Neuronal stem cell (in vitro differentiated cells): ENCODE measurements at regions not wholly inside any gene's neighbourhood (a gene's known extent, or its start where the extent isn't known, plus 50 kb on each side); places are given as distances from the start of the nearest gene placed in this dataset.
A peak's percentile ranks its signal among the peaks of the same experiment; 100 is the strongest.

ENCODE experiments used
- DNase-seq: peaks from one replicate; pipeline ENCODE4 v3.0.0-alpha.2; 2013; ENCODE audit warnings: low spot score
- H2AFZ ChIP-seq: one replicate; pipeline ENCODE4 v1.6.1; 2013; ENCODE audit warnings: mild to moderate bottlenecking, low read length, inconsistent platforms
- H2AK5ac ChIP-seq: 2 replicates; pipeline ENCODE4 v1.6.1; 2013; ENCODE audit warnings: low read depth, mild to moderate bottlenecking, inconsistent platforms, low read length, moderate library complexity, mixed read lengths
- H2BK120ac ChIP-seq: 2 replicates; pipeline ENCODE4 v1.6.1; 2013; ENCODE audit warnings: low read depth, mild to moderate bottlenecking, inconsistent platforms, low read length, moderate library complexity, mixed read lengths
- H2BK12ac ChIP-seq: one replicate; pipeline ENCODE4 v1.6.1; 2013; ENCODE audit warnings: low read length, inconsistent platforms
- H2BK15ac ChIP-seq: 2 replicates; pipeline ENCODE4 v1.6.1; 2013; ENCODE audit warnings: mild to moderate bottlenecking, low read length, inconsistent platforms, mixed read lengths
- H2BK5ac ChIP-seq: one replicate; pipeline ENCODE4 v1.6.1; 2013; ENCODE audit warnings: inconsistent platforms, mild to moderate bottlenecking, low read length, moderate library complexity
- H3K14ac ChIP-seq: one replicate; pipeline ENCODE4 v1.6.1; 2013; ENCODE audit warnings: low read length, inconsistent platforms
- H3K18ac ChIP-seq: 2 replicates; pipeline ENCODE4 v1.6.1; 2013; ENCODE audit warnings: low read length, inconsistent platforms
- H3K23ac ChIP-seq: 2 replicates; pipeline ENCODE4 v1.6.1; 2013; ENCODE audit warnings: low read depth, mild to moderate bottlenecking, mixed read lengths, low read length, inconsistent platforms; ENCODE audit not compliant: poor library complexity
- H3K27ac ChIP-seq: replicated peaks from 3 replicates; pipeline ENCODE4 v1.5.1; 2013; ENCODE audit warnings: low read length, inconsistent platforms
- H3K27me3 ChIP-seq, 3 experiments: 2 replicates each; pipeline ENCODE4 v1.6.1; 2013; ENCODE audit warnings: low read length in 3 of 3, mild to moderate bottlenecking in 2 of 3, inconsistent platforms in 1 of 3, low read depth in 1 of 3, mixed read lengths in 1 of 3, moderate library complexity in 1 of 3; ENCODE audit not compliant: control insufficient read depth in 3 of 3, insufficient read depth in 3 of 3
- H3K36me3 ChIP-seq, 2 donors: replicated peaks in 1 of 2; 2 replicates each; pipeline ENCODE4 v1.6.1; 2013; ENCODE audit warnings: low read length in 2 of 2; ENCODE audit not compliant: control insufficient read depth in 2 of 2, insufficient read depth in 2 of 2
- H3K4ac ChIP-seq: 2 replicates; pipeline ENCODE4 v1.6.1; 2013; ENCODE audit warnings: inconsistent platforms, mild to moderate bottlenecking, low read length, moderate library complexity
- H3K4me1 ChIP-seq, 2 donors: 1 replicate in 1 of 2; 2 replicates in 1 of 2; pipeline ENCODE4 v1.6.1; 2013; ENCODE audit warnings: low read length in 2 of 2, low read depth in 1 of 2; ENCODE audit not compliant: control insufficient read depth in 2 of 2, insufficient read depth in 1 of 2
- H3K4me2 ChIP-seq: one replicate; pipeline ENCODE4 v1.6.1; 2013; ENCODE audit warnings: mild to moderate bottlenecking, low read length, inconsistent platforms; ENCODE audit not compliant: insufficient read depth, poor library complexity, severe bottlenecking
- H3K4me3 ChIP-seq, 2 donors: 2 replicates each; pipeline ENCODE4 v1.5.1; 2013; ENCODE audit warnings: low read length in 2 of 2, mild to moderate bottlenecking in 2 of 2, inconsistent platforms in 1 of 2, moderate library complexity in 1 of 2
- H3K79me1 ChIP-seq: one replicate; pipeline ENCODE4 v1.6.1; 2013; ENCODE audit warnings: low read depth, mild to moderate bottlenecking, inconsistent platforms, low read length, moderate library complexity
- H3K9ac ChIP-seq: one replicate; pipeline ENCODE4 v1.6.1; 2013; ENCODE audit warnings: mild to moderate bottlenecking, low read depth, low read length, inconsistent platforms; ENCODE audit not compliant: poor library complexity
- H3K9me3 ChIP-seq, 2 donors: replicated peaks in 1 of 2; 2 replicates each; pipeline versions ENCODE3 to v1.6.1; 2013; ENCODE audit warnings: low read length in 2 of 2, mild to moderate bottlenecking in 2 of 2, inconsistent platforms in 1 of 2, low read depth in 1 of 2, mixed read lengths in 1 of 2, moderate library complexity in 1 of 2; ENCODE audit not compliant: control insufficient read depth in 2 of 2, insufficient read depth in 1 of 2
- H4K8ac ChIP-seq: one replicate; pipeline ENCODE4 v1.6.1; 2013; ENCODE audit warnings: low read depth, mild to moderate bottlenecking, inconsistent platforms, low read length, moderate library complexity
- H4K91ac ChIP-seq: one replicate; pipeline ENCODE4 v1.6.1; 2013; ENCODE audit warnings: low read length, low read depth, mild to moderate bottlenecking, inconsistent platforms; ENCODE audit not compliant: poor library complexity
- WGBS, 2 donors: extraction: QIAGEN DNeasy Blood & Tissue Kit; methylation state at CpG; one replicate each; pipeline ENCODE4 v1.1.7; 2013; ENCODE audit warnings: missing lambda C conversion rate in 2 of 2, mixed read lengths in 1 of 2; ENCODE audit not compliant: insufficient read length in 2 of 2, insufficient replicate concordance in 1 of 2; ENCODE audit errors: extremely low coverage in 2 of 2; 5-methylcytosine and 5-hydroxymethylcytosine counted together

DNA sequence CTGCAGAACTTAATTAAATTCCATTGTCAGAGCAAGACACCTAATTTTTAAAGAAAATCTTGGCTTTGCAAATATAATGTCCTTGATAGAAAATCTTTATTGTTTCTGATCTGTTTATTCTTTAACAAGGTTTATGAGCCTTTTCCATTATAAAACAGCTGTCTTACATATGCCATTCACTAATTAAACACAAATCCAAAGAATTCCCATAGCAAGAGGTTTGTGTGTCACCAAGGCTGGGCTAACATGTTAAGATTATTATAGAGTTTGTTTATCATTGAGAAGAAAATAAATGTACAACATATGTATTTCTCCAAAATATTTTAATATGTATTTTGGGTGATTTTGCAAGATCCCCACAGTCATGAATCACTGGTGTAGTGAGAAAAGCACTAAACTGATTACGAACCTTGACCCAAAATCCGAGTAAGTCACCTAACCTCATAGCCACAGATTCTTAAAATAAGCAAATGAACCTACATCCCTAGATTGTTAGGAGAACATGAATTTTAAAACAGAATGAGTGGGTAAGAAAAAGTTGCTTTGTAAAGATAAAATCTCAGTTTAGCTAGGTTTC, 694.8 kb upstream of the INTU start:
- Histone ChIP-seq H3K79me1 (no peaks in the 10 kb centered on the region), H3K27ac (no peak overlapping the region), H3K36me3 (no peaks in the 10 kb centered on the region), H3K4me1 (no peaks in the 10 kb centered on the region), H3K4ac (no peak overlapping the region), H2BK5ac (no peak overlapping the region), H3K18ac (no peak overlapping the region), H3K9ac (no peak overlapping the region), H2BK120ac (no peak overlapping the region), H3K14ac (no peak overlapping the region), H4K8ac (no peak overlapping the region), H3K4me2 (no peak overlapping the region), H3K27me3 (no peaks in the 10 kb centered on the region), H2BK12ac (no peak overlapping the region), H2AK5ac (no peak overlapping the region), H4K91ac (no peak overlapping the region), H3K9me3 (no peaks in the 10 kb centered on the region), H3K23ac (no peak overlapping the region), H3K4me3 (no peak overlapping the region), H2AFZ (no peak overlapping the region), H2BK15ac (no peak overlapping the region)
- no peak for DNase-seq
- WGBS, 2 donors = no CpG with 5 or more reads among the region's 2 CpGs

DNA sequence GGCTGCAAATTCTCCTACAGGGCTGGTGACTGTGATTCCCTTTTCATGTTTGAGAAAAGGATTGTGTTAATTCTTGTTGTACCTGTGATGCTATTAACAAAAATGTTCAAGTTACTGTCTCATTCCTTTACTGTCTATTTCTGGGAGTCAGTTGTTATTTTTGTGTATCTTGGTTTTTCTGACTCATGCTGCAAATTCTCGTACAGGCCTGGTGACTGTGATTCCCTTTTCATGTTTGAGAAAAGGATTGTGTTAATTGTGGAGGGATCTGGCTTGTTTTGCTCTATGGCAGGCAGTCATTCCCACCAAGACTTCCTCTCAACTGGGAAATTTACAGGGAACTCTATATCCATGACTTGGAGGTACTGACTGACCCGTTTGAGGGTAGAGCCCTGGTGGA, 693.4 kb upstream of the INTU start:
- H3K79me1 ChIP-seq = no peaks in the 10 kb centered on the region
- H3K27me3 ChIP-seq = no peaks in the 10 kb centered on the region
- no peak overlapping the region for H3K23ac ChIP-seq
- H3K9ac ChIP-seq = no peak overlapping the region
- WGBS, 2 donors = no CpG with 5 or more reads among the region's 2 CpGs
- H3K14ac ChIP-seq = no peak overlapping the region
- peak overlapping the region; percentile 63 for H2AFZ ChIP-seq
- no peak for DNase-seq
- no peaks in the 10 kb centered on the region for H3K4me1 ChIP-seq
- no peak overlapping the region for H4K91ac ChIP-seq
- H2BK15ac ChIP-seq = no peak overlapping the region
- no peaks in the 10 kb centered on the region for H3K9me3 ChIP-seq
- H2AK5ac ChIP-seq = no peak overlapping the region
- no peak overlapping the region for H3K27ac ChIP-seq
- no peak overlapping the region for H3K4ac ChIP-seq
- no peak overlapping the region for H2BK120ac ChIP-seq
- H3K18ac ChIP-seq = no peak overlapping the region
- H2BK12ac ChIP-seq = no peak overlapping the region
- no peak overlapping the region for H4K8ac ChIP-seq
- no peak overlapping the region for H3K4me3 ChIP-seq
- no peak overlapping the region for H3K4me2 ChIP-seq
- no peaks in the 10 kb centered on the region for H3K36me3 ChIP-seq
- no peak overlapping the region for H2BK5ac ChIP-seq

DNA sequence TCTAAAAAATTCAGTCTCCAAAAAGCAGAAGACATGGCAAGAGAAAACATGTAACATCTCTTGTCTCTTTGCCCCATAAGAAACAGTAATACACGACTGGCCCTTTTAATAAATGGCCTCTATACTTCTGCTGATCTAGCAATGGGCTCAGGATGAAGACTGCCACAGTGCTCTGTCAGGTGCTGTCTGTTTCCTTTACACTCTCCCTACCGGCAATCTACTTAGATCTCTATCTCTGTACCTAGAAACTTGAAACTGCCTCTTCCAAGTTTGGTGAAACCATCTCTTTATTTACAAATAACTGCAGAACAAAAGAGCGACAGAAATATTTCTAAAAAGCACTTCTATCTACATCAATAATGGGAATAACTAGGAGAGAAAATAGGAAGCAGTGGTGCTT, 685.2 kb upstream of the INTU start:
- no peak for DNase-seq
- H2BK5ac ChIP-seq = no peak overlapping the region
- H2BK12ac ChIP-seq = no peak overlapping the region
- no peak overlapping the region for H2BK120ac ChIP-seq
- no peak overlapping the region for H3K9ac ChIP-seq
- no peaks in the 10 kb centered on the region for H3K4me1 ChIP-seq
- no peaks in the 10 kb centered on the region for H3K9me3 ChIP-seq
- WGBS, 2 donors = no CpG with 5 or more reads among the region's 3 CpGs
- H4K8ac ChIP-seq = no peak overlapping the region
- H3K4ac ChIP-seq = no peak overlapping the region
- no peak overlapping the region for H3K14ac ChIP-seq
- H3K18ac ChIP-seq = no peak overlapping the region
- H4K91ac ChIP-seq = no peak overlapping the region
- no peak overlapping the region for H3K23ac ChIP-seq
- H3K27me3 ChIP-seq = no peaks in the 10 kb centered on the region
- no peak overlapping the region for H2BK15ac ChIP-seq
- H3K36me3 ChIP-seq = no peaks in the 10 kb centered on the region
- H3K4me3 ChIP-seq = no peak overlapping the region
- H2AK5ac ChIP-seq = no peak overlapping the region
- H3K79me1 ChIP-seq = no peaks in the 10 kb centered on the region
- H3K4me2 ChIP-seq = no peak overlapping the region
- no peak overlapping the region for H3K27ac ChIP-seq
- no peak overlapping the region for H2AFZ ChIP-seq

DNA sequence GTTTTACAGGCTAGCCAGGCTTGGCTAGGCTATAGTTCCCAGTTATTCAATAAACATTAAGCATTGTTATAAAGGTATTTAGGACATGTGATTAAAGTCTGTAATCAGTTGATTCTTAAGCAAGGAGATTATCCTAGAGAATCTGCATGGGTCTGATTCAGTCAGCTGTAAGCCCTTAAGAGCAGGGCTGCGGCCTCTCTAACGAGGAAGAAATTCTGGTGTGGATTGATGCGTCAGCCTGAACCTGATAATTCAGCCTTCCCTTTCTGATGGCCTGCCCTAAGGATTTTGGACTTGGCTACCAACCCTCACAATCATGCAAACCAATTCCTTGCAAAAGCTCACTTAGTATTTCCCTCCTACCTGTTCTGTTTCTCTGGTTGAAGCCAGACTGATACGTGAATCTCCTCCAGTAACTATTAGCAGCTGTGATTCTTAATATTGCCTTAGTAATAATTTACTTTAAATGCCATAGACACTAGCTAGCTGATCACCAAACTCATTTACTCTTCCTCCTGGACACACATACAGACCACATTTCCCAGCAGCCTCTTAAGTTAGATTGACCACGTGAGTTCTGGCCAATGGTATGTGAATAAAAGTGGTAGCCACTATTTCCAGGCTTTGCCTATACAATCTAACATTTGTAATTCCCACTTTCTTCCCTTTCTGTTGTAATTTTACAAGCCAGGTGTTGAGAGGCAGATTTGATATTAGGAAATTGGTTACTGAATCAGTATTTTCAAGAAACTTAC, 678.0 kb upstream of the INTU start:
- Histone ChIP-seq H3K4ac (no peak overlapping the region), H3K27ac (no peak overlapping the region), H3K27me3 (no peaks in the 10 kb centered on the region), H2AFZ (peak overlapping the region; percentile 71), H3K23ac (no peak overlapping the region), H2AK5ac (no peak overlapping the region), H2BK12ac (no peak overlapping the region), H4K91ac (no peak overlapping the region), H2BK5ac (no peak overlapping the region), H2BK120ac (no peak overlapping the region), H3K18ac (no peak overlapping the region), H3K36me3 (no peaks in the 10 kb centered on the region), H3K79me1 (no peaks in the 10 kb centered on the region), H3K9ac (no peak overlapping the region), H3K14ac (no peak overlapping the region), H2BK15ac (no peak overlapping the region), H3K4me1 (peaks cover 0 to 2% of the 10 kb centered on the region in 2 donors), H3K9me3 (no peaks in the 10 kb centered on the region), H3K4me3 (no peak overlapping the region), H3K4me2 (no peak overlapping the region), H4K8ac (no peak overlapping the region)
- no peak for DNase-seq
- WGBS, 2 donors = no CpG with 5 or more reads among the region's 5 CpGs
